ENCODE measurements at regions not wholly inside any gene's neighbourhood (a gene's known extent, or its start where the extent isn't known, plus 50 kb on each side); places are given as distances from the start of the nearest gene placed in this dataset.

DNA sequence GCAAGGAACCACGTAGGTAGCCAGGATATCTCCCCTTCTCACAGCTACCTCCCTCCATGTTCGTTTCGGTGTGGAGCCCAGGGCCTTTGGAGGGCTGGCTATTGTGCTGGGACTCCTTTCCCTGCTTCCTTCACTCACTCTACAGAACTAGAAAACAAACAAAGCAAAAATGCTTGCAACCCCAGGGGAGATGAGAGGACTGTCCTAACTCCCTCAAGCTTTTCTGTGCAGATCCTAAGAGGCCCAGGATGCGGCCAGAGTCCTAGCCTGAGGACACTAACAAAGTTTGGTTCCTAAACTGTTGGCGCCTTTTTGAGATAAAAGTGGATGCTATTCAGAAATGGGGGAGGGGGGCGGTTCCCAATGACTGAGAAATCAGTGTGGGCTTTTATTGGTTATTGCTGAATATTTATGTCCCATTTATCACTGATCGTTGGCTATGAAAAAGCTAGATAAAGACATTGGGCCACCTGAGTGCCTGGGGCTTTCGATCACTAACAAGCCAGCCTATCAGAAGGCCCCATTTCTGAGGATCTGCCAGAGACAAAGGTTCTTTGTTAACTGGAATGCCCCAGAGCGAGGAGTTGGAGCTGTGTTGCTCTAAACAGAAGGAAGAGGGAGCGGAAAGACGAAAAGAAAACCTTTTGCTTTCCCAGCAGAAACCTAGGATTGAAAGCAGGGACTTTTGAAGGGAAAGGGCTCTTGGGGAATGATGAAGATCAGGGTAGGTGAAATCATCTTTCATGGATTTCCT lies 95.2 kb upstream of the EGR2 start:
- H3K36me3 ChIP-seq (ENCODE audit: low read depth) = no peaks in the 10 kb centered on the region
- no peaks in the 10 kb centered on the region for H3K9me3 ChIP-seq (ENCODE audit: severe bottlenecking)
- TF ChIP-seq, protein P1, sequence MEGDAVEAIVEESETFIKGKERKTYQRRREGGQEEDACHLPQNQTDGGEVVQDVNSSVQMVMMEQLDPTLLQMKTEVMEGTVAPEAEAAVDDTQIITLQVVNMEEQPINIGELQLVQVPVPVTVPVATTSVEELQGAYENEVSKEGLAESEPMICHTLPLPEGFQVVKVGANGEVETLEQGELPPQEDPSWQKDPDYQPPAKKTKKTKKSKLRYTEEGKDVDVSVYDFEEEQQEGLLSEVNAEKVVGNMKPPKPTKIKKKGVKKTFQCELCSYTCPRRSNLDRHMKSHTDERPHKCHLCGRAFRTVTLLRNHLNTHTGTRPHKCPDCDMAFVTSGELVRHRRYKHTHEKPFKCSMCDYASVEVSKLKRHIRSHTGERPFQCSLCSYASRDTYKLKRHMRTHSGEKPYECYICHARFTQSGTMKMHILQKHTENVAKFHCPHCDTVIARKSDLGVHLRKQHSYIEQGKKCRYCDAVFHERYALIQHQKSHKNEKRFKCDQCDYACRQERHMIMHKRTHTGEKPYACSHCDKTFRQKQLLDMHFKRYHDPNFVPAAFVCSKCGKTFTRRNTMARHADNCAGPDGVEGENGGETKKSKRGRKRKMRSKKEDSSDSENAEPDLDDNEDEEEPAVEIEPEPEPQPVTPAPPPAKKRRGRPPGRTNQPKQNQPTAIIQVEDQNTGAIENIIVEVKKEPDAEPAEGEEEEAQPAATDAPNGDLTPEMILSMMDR (IDR thresholded peaks at IDR 0.05; ENCODE audit: poor library complexity, severe bottlenecking) = no peak
- H3K27ac ChIP-seq (ENCODE audit: poor library complexity, severe bottlenecking) = no peak overlapping the region
- no peak for ATAC-seq (ENCODE audit: low read depth)
- no peak overlapping the region for H3K4me3 ChIP-seq (ENCODE audit: severe bottlenecking)
- no peaks in the 10 kb centered on the region for H3K27me3 ChIP-seq (ENCODE audit: insufficient read depth, poor library complexity, severe bottlenecking)
- DNase-seq (ENCODE audit: low spot score) = no peak
- H3K4me1 ChIP-seq (ENCODE audit: insufficient read depth, poor library complexity, severe bottlenecking) = peaks cover 6% of the 10 kb centered on the region

DNA sequence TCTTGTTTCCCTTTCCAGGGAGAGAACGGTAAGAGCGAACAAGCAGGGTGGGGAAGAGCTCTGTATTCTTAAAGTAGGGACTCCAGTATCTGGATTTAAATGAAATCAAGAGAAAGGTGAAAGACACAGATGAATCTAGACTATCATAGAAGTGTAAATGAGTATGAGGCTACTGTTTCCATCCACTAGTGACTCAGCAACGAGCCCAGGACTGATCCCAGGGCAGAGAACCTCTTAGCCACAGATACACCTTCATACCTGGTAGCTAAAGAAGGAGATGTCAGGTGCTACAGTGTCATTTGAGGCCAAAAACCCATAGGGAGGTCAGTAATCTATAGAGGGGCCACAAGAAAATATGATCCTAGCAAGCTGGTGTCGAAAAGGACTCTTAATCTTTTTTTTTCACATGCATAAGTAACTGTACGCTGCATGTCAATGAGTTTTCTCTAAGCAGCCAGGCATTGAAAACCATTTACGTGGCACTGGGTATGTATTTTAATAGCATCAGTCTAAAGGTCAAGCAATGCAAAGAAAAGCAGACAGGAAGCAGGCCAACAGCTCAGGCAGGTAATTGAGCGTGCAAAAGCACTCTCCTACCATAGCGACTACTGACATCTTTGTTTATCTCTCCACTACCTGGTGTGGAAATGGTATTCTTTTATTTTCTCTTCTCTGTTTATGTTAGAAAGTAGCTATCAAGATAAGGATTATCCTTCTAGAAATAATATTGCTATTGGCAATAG lies 91.5 kb upstream of the EGR2 start:
- H3K36me3 ChIP-seq (ENCODE audit: low read depth) = no peaks in the 10 kb centered on the region
- no peak overlapping the region for H3K4me3 ChIP-seq (ENCODE audit: severe bottlenecking)
- TF ChIP-seq, protein P1 (IDR thresholded peaks at IDR 0.05; ENCODE audit: poor library complexity, severe bottlenecking) = no peak
- DNase-seq (ENCODE audit: low spot score) (no peak), ATAC-seq (ENCODE audit: low read depth) (no peak)
- no peaks in the 10 kb centered on the region for H3K4me1 ChIP-seq (ENCODE audit: insufficient read depth, poor library complexity, severe bottlenecking)
- no peaks in the 10 kb centered on the region for H3K27me3 ChIP-seq (ENCODE audit: insufficient read depth, poor library complexity, severe bottlenecking)
- no peaks in the 10 kb centered on the region for H3K9me3 ChIP-seq (ENCODE audit: severe bottlenecking)
- no peak overlapping the region for H3K27ac ChIP-seq (ENCODE audit: poor library complexity, severe bottlenecking)

DNA sequence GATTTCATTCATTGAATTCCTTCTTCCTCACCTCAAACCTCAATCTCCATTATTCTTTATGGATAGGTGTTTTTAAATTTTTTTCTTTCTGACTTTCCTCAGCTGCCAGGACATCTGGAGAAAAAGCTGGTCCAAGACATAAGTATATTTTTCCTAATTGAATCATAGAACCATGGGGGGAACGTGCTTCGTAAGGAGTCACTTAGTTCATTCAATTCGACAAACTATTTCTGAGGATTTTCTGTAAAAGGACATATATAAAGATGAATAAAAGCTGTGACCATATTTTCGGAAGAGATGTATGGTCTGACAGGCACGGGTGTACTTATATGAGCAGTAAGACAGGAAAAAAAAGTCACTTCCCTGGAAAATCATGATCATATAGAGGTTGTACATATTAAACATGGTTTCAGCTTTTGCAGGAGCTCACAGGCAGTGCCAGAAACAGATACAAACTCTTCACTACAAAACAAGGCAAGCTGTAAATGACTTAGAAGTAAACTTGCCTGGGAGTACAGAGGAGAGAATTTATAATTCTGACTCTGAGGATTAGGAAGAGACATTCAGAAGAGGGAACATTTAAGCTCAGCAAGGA lies 88.2 kb upstream of the EGR2 start:
- TF ChIP-seq, protein P1 (IDR thresholded peaks at IDR 0.05; ENCODE audit: poor library complexity, severe bottlenecking) = no peak
- Histone ChIP-seq H3K4me3 (ENCODE audit: severe bottlenecking) (no peak overlapping the region), H3K27me3 (ENCODE audit: insufficient read depth, poor library complexity, severe bottlenecking) (no peaks in the 10 kb centered on the region), H3K27ac (ENCODE audit: poor library complexity, severe bottlenecking) (no peak overlapping the region), H3K36me3 (ENCODE audit: low read depth) (no peaks in the 10 kb centered on the region), H3K4me1 (ENCODE audit: insufficient read depth, poor library complexity, severe bottlenecking) (no peaks in the 10 kb centered on the region), H3K9me3 (ENCODE audit: severe bottlenecking) (no peaks in the 10 kb centered on the region)
- no peak for ATAC-seq (ENCODE audit: low read depth)
- no peak for DNase-seq (ENCODE audit: low spot score)

DNA sequence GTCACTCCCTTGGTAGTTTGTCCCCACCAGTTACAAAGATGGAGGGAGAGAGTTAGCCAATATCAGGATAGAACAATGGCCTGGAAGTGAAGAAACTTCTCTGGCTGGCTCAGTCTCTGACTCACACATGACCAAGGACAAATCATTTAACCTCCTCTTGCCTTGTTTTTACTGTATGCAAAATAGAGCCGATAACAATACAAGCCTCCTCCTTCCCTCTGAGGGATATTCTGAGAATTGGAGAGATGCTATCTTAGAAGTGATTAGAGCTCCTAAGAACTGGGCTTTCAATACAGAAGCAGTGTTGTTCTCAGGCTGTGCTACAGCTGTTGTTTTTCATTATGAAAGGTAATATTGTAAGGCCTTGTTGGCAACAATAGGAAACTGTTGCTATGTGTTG lies 87.7 kb upstream of the EGR2 start:
- no peaks in the 10 kb centered on the region for H3K36me3 ChIP-seq (ENCODE audit: low read depth)
- DNase-seq (ENCODE audit: low spot score) (no peak), ATAC-seq (ENCODE audit: low read depth) (peak; percentile 67)
- H3K9me3 ChIP-seq (ENCODE audit: severe bottlenecking) = no peaks in the 10 kb centered on the region
- H3K27me3 ChIP-seq (ENCODE audit: insufficient read depth, poor library complexity, severe bottlenecking) = no peaks in the 10 kb centered on the region
- no peaks in the 10 kb centered on the region for H3K4me1 ChIP-seq (ENCODE audit: insufficient read depth, poor library complexity, severe bottlenecking)
- H3K27ac ChIP-seq (ENCODE audit: poor library complexity, severe bottlenecking) = no peak overlapping the region
- H3K4me3 ChIP-seq (ENCODE audit: severe bottlenecking) = no peak overlapping the region
- TF ChIP-seq, protein P1 (IDR thresholded peaks at IDR 0.05; ENCODE audit: poor library complexity, severe bottlenecking) = no peak

Measured in RWPE2 (cell line).